ENCODE measurements at regions not wholly inside any gene's neighbourhood (a gene's known extent, or its start where the extent isn't known, plus 50 kb on each side); places are given as distances from the start of the nearest gene placed in this dataset.

GRCh38 chr13:103557878-103558277, 491.7 kb upstream of the SLC10A2 start:
- TF ChIP-seq CTCF (IDR thresholded peaks at IDR 0.05; ENCODE audit: low read depth, low read length): no peak
- DNase-seq: no peak
- Histone ChIP-seq H3K27ac (no peak overlapping the region), H3K36me3 (no peaks in the 10 kb centered on the region), H3K4me3 (ENCODE audit: low read depth, low read length) (no peak overlapping the region), H3K9me3 (ENCODE audit: severe bottlenecking) (no peaks in the 10 kb centered on the region), H3K27me3 (ENCODE audit: insufficient read depth, low read depth, severe bottlenecking) (no peaks in the 10 kb centered on the region)

GRCh38 chr13:103556681-103557080, 490.5 kb upstream of the SLC10A2 start:
- TF ChIP-seq CTCF (IDR thresholded peaks at IDR 0.05; ENCODE audit: low read depth, low read length): no peak
- Histone ChIP-seq H3K4me3 (ENCODE audit: low read depth, low read length) (no peak overlapping the region), H3K9me3 (ENCODE audit: severe bottlenecking) (no peaks in the 10 kb centered on the region), H3K27me3 (ENCODE audit: insufficient read depth, low read depth, severe bottlenecking) (no peaks in the 10 kb centered on the region), H3K36me3 (no peaks in the 10 kb centered on the region), H3K27ac (no peak overlapping the region)
- DNase-seq: no peak

GRCh38 chr13:103547914-103548313, 481.7 kb upstream of the SLC10A2 start:
- Histone ChIP-seq H3K36me3 (no peaks in the 10 kb centered on the region), H3K27ac (no peak overlapping the region), H3K4me3 (ENCODE audit: low read depth, low read length) (no peak overlapping the region), H3K9me3 (ENCODE audit: severe bottlenecking) (peaks cover 3% of the 10 kb centered on the region), H3K27me3 (ENCODE audit: insufficient read depth, low read depth, severe bottlenecking) (no peaks in the 10 kb centered on the region)
- TF ChIP-seq CTCF (IDR thresholded peaks at IDR 0.05; ENCODE audit: low read depth, low read length): no peak
- no peak for DNase-seq

- no peak overlapping the region for H3K4me3 ChIP-seq (ENCODE audit: low read depth, low read length)
- DNase-seq: no peak
- no peak for TF ChIP-seq CTCF (IDR thresholded peaks at IDR 0.05; ENCODE audit: low read depth, low read length)
- H3K9me3 ChIP-seq (ENCODE audit: severe bottlenecking): peaks cover 3% of the 10 kb centered on the region
- H3K36me3 ChIP-seq: no peaks in the 10 kb centered on the region
- H3K27ac ChIP-seq: no peak overlapping the region
- no peaks in the 10 kb centered on the region for H3K27me3 ChIP-seq (ENCODE audit: insufficient read depth, low read depth, severe bottlenecking)
These were observed 480.1 kb upstream of the SLC10A2 start for GRCh38 chr13:103546271-103546670.

GRCh38 chr13:103542648-103543047, 476.4 kb upstream of the SLC10A2 start:
- Histone ChIP-seq H3K27ac (no peak overlapping the region), H3K4me3 (ENCODE audit: low read depth, low read length) (no peak overlapping the region), H3K36me3 (no peaks in the 10 kb centered on the region), H3K9me3 (ENCODE audit: severe bottlenecking) (peaks cover 3% of the 10 kb centered on the region), H3K27me3 (ENCODE audit: insufficient read depth, low read depth, severe bottlenecking) (no peaks in the 10 kb centered on the region)
- DNase-seq: no peak
- TF ChIP-seq CTCF (IDR thresholded peaks at IDR 0.05; ENCODE audit: low read depth, low read length): no peak

- H3K4me3 ChIP-seq (ENCODE audit: low read depth, low read length): no peak overlapping the region
- H3K27me3 ChIP-seq (ENCODE audit: insufficient read depth, low read depth, severe bottlenecking): no peaks in the 10 kb centered on the region
- no peaks in the 10 kb centered on the region for H3K36me3 ChIP-seq
- no peak overlapping the region for H3K27ac ChIP-seq
- H3K9me3 ChIP-seq (ENCODE audit: severe bottlenecking): no peaks in the 10 kb centered on the region
- DNase-seq: no peak
- no peak for TF ChIP-seq CTCF (IDR thresholded peaks at IDR 0.05; ENCODE audit: low read depth, low read length)
These were observed 474.2 kb upstream of the SLC10A2 start for GRCh38 chr13:103540382-103540765.
